ENCODE measurements at regions not wholly inside any gene's neighbourhood (a gene's known extent, or its start where the extent isn't known, plus 50 kb on each side); places are given as distances from the start of the nearest gene placed in this dataset.

DNA sequence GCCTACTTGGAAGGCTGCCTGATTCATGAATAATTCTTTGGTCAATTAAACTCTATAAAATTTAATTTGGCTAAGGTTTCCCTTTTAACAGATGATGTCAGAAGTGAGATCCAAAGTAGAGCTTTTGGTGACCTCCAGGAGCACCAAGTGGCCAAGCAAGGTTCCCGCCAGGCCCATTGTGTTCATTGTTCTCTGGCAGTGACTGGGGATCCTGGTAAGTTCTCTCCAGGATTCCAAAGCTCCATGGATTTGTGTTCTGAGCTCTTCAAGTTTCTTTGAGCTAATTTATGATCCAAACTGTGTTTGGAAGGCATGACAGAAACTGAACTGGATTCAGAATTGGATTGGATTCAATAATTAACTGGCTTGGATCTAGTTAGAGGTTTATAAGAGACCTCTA, 72.0 kb upstream of the ALDH1L1 start:
- Histone ChIP-seq H3K27ac (no peak overlapping the region), H3K4me3 (no peak overlapping the region)
- TF ChIP-seq, protein P1, sequence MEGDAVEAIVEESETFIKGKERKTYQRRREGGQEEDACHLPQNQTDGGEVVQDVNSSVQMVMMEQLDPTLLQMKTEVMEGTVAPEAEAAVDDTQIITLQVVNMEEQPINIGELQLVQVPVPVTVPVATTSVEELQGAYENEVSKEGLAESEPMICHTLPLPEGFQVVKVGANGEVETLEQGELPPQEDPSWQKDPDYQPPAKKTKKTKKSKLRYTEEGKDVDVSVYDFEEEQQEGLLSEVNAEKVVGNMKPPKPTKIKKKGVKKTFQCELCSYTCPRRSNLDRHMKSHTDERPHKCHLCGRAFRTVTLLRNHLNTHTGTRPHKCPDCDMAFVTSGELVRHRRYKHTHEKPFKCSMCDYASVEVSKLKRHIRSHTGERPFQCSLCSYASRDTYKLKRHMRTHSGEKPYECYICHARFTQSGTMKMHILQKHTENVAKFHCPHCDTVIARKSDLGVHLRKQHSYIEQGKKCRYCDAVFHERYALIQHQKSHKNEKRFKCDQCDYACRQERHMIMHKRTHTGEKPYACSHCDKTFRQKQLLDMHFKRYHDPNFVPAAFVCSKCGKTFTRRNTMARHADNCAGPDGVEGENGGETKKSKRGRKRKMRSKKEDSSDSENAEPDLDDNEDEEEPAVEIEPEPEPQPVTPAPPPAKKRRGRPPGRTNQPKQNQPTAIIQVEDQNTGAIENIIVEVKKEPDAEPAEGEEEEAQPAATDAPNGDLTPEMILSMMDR (IDR thresholded peaks at IDR 0.05): no peak
- DNase-seq (ENCODE audit: low spot score): no peak

- TF ChIP-seq, protein P1 (IDR thresholded peaks at IDR 0.05): peak; percentile 27
- H3K27ac ChIP-seq: no peak overlapping the region
- H3K4me3 ChIP-seq: no peak overlapping the region
- no peak for DNase-seq (ENCODE audit: low spot score)
These were observed 65.7 kb upstream of the ALDH1L1 start for GRCh38 chr3:126245811-126246727.
